Thyroid gland (tissue), 4 donors: ENCODE measurements at regions not wholly inside any gene's neighbourhood (a gene's known extent, or its start where the extent isn't known, plus 50 kb on each side); places are given as distances from the start of the nearest gene placed in this dataset.

Experiments
- CTCF ChIP-seq, 6 experiments: fragments of 200-600 bp in 3 of 6; fragments of 450-650 bp in 3 of 6; sonication (generic) in 3 of 6; IDR thresholded peaks; one replicate each; pipeline ENCODE4 v1.5.1; 2016 to 2019; ENCODE audit warnings: antibody characterized with exemption in 6 of 6, mild to moderate bottlenecking in 2 of 6, inconsistent platforms in 1 of 6, moderate library complexity in 1 of 6
- POLR2A ChIP-seq, 2 donors: fragments of 450-650 bp; IDR thresholded peaks; one replicate each; pipeline ENCODE4 v1.6.1; 2017; ENCODE audit warnings: antibody characterized with exemption in 2 of 2, mild to moderate bottlenecking in 2 of 2, moderate library complexity in 1 of 2

GRCh38 chr1:67973051-67973450, 77.4 kb downstream of the DIRAS3 start:
- TF ChIP-seq CTCF (IDR thresholded peaks at IDR 0.05) = no peak
- TF ChIP-seq POLR2A (IDR thresholded peaks at IDR 0.05) = no peak
